Fibroblast of the aortic adventitia (primary cell): ENCODE measurements at regions not wholly inside any gene's neighbourhood (a gene's known extent, or its start where the extent isn't known, plus 50 kb on each side); places are given as distances from the start of the nearest gene placed in this dataset.

Experiments used
- DNase-seq: peaks from one replicate; pipeline ENCODE4 v3.0.0-alpha.2; 2010; ENCODE audit warnings: low read depth
- H3K4me3 ChIP-seq: 2 replicates; pipeline ENCODE4 v1.5.1; 2011; ENCODE audit warnings: low read depth, mild to moderate bottlenecking, control low read depth, low read length, moderate library complexity
- CTCF ChIP-seq: IDR thresholded peaks from 2 replicates; pipeline ENCODE4 v1.5.1; 2011; ENCODE audit warnings: mild to moderate bottlenecking, low read length, control low read depth, inconsistent platforms; ENCODE audit not compliant: insufficient read depth

- no peak for TF ChIP-seq CTCF
- no peak for DNase-seq
- no peak overlapping the region for H3K4me3 ChIP-seq
Observed at GRCh38 chr6:166836785-166837718, 119.3 kb downstream of the RNASET2 start.

- no peak for DNase-seq
- no peak overlapping the region for H3K4me3 ChIP-seq
- TF ChIP-seq CTCF, result no peak
Observed at GRCh38 chr6:166834049-166834448, 122.3 kb downstream of the RNASET2 start.

- no peak for DNase-seq
- TF ChIP-seq CTCF, result no peak
- H3K4me3 ChIP-seq, result no peak overlapping the region
Observed at GRCh38 chr6:166830891-166831363, 125.4 kb downstream of the RNASET2 start.

GRCh38 chr6:166830185-166830890 is 126.0 kb downstream of the RNASET2 start:
- H3K4me3 ChIP-seq, result no peak overlapping the region
- DNase-seq, result no peak
- TF ChIP-seq CTCF, result no peak

GRCh38 chr6:166826264-166826663 is 130.1 kb downstream of the RNASET2 start:
- DNase-seq, result no peak

GRCh38 chr6:166825553-166826145 is 130.7 kb downstream of the RNASET2 start:
- TF ChIP-seq CTCF, result no peak
- no peak overlapping the region for H3K4me3 ChIP-seq
- DNase-seq, result no peak

More at GRCh38 chr6:166826264-166826663, 130.1 kb downstream of the RNASET2 start:
- H3K4me3 ChIP-seq, result no peak overlapping the region
- TF ChIP-seq CTCF, result no peak
